AG09319 (cell line): ENCODE measurements at regions not wholly inside any gene's neighbourhood (a gene's known extent, or its start where the extent isn't known, plus 50 kb on each side); places are given as distances from the start of the nearest gene placed in this dataset.
"Not testable (repeated sequence)": the region's sequence is repeated elsewhere in the genome, so short reads cannot be mapped to it uniquely, and the experiment has no call there.

Experiments used
- DNase-seq: peaks from one replicate; pipeline ENCODE4 v3.0.0-alpha.2; 2010; ENCODE audit warnings: low read depth; ENCODE audit errors: extremely low read depth
- CTCF ChIP-seq: IDR thresholded peaks from 2 replicates; pipeline ENCODE4 v1.5.1; 2011; ENCODE audit warnings: low read depth, mild to moderate bottlenecking, inconsistent platforms, low read length, moderate library complexity

- no peak for DNase-seq
- TF ChIP-seq CTCF = no peak
These were observed 461.4 kb upstream of the ST8SIA4 start for GRCh38 chr5:101364469-101364868.

GRCh38 chr5:101362067-101362466 lies 459.0 kb upstream of the ST8SIA4 start:
- TF ChIP-seq CTCF = no peak
- no peak for DNase-seq

- DNase-seq = no peak
- no peak for TF ChIP-seq CTCF
These were observed 443.8 kb upstream of the ST8SIA4 start for GRCh38 chr5:101346906-101347305.

GRCh38 chr5:101346447-101346846 lies 443.4 kb upstream of the ST8SIA4 start:
- TF ChIP-seq CTCF = no peak
- no peak for DNase-seq

- DNase-seq = no peak
- TF ChIP-seq CTCF = no peak
These were observed 435.1 kb upstream of the ST8SIA4 start for GRCh38 chr5:101338226-101338625.

GRCh38 chr5:101327816-101328215 lies 424.7 kb upstream of the ST8SIA4 start:
- DNase-seq = no peak
- no peak for TF ChIP-seq CTCF

GRCh38 chr5:101326766-101327165 lies 423.7 kb upstream of the ST8SIA4 start:
- no peak for TF ChIP-seq CTCF

GRCh38 chr5:101316401-101316800 lies 413.3 kb upstream of the ST8SIA4 start:
- DNase-seq = not testable (repeated sequence)

More at GRCh38 chr5:101326766-101327165, 423.7 kb upstream of the ST8SIA4 start:
- DNase-seq = no peak
